HG03439 (cell line): ENCODE measurements at regions not wholly inside any gene's neighbourhood (a gene's known extent, or its start where the extent isn't known, plus 50 kb on each side); places are given as distances from the start of the nearest gene placed in this dataset.

Experiments
- ATAC-seq: cut with Tn5 transposase; IDR thresholded peaks from one replicate; pipeline ENCODE4 v1.9.1; 2021; ENCODE audit warnings: mild to moderate bottlenecking, moderate library complexity; ENCODE audit not compliant: unreplicated experiment

- no peak for ATAC-seq
Measured at GRCh38 chr1:115210302-115210711, 121.0 kb upstream of the TSPAN2 start.

DNA sequence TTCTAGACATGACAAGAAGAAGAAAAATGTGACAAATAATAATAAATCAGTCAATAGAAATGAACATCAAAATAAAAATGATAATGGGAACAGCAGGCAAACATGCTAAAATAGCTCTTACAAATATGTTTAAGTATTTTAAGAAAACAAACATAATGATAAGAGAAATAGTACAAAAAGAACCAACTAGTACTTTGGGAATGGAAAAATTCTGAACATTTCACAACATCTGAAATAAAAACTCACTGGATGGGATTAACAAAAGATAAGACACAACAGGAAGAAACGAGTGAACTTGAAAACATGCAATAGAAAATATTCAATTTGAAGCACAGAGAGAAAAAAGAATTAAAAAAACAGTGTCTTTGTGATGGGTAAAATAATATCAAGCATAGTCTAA lies 115.2 kb upstream of the TSPAN2 start:
- no peak for ATAC-seq

DNA sequence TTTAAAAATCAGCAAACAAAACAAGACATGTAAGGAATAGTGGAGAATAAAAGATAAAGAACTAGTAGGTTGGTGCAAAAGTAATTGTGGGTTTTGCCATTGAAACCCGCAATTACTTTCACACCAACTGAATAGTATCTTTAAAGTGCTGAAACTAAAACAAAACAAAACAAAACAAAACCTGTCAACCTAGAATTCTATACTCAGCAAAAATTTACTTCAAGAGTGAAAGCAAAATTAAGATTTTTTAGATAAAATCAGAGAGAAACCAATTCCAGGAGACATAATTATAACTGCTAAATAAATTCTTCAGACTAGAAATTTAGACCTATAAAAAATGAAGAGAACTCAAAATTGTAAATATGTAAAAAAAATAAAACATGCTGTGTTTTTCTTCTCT lies 114.0 kb upstream of the TSPAN2 start:
- no peak for ATAC-seq

DNA sequence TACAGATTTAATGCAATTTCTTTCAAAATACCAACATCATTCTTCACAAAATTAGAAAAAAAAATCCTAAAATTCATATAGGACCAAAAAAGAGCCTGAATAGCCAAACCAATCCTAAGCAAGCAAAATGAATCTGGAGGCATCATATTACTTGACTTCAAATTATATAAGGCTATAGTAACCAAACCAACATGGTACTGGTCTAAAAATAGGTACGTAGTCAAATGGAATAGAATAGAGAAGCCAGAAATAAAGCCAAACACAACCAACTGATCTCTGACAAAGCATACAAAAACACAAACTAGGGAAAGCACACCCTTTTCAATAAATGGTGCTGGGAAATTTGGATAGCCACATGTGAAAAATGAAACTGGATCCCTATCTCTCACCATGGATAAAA lies 112.3 kb upstream of the TSPAN2 start:
- no peak for ATAC-seq

- no peak for ATAC-seq
Measured at GRCh38 chr1:115199416-115200132, 110.3 kb upstream of the TSPAN2 start.

DNA sequence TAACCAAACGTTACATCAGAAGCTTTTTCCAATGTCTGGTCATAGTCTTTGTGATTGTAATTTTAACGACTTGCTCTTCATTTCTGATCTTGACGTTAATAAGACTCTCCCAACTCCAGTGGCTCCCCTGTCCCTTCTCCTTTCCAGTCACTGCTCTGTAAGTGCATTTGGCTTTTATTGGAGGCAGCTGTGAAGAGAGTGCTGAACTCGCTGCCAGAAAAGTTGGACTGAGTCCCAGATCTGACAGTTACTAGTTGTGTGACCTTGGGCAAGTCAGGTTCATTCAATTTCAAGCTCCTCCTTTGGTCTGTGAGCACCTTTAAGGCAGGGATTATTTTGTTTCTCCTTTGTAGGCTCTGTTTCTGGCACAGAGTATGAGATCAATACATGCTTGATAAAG lies 109.6 kb upstream of the TSPAN2 start:
- ATAC-seq, result no peak

DNA sequence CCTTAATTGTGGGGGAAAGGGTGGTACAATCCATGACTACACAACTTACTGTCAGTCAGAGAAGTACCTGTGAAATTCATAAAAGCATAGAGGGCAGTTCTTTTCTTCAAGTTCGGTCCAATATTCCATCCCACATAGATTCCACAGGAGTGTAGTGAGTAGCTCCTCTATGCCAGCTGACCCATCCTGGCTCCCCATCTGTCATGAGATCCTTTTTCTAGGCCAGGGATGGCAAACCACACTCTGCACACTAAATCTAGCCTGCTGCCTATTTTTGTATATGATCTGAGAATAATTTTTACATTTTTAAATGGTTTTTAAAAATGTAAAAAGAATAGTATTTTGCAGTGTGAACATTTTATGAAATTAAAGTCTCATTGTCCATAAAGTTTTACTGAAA lies 107.0 kb upstream of the TSPAN2 start:
- ATAC-seq, result no peak

DNA sequence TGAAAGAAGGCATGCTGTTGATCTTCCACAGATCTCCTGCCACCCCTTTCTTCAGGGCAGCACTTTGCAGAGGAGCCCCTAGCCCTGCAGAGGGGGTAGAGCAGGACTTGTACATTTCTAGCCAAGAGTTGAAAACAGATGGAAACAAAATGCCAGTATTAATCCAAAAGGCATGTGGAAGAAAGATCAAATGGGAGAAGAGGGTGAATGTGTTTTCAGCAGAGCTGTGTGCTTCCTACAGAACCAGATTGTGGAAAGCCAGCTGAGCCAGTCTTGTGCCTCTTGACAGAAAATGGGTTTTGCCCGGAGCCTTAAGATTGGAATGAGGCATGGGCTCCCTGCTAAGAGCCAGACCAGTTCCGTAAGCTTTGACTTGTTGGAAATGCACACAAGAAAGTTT lies 105.2 kb upstream of the TSPAN2 start:
- no peak for ATAC-seq

DNA sequence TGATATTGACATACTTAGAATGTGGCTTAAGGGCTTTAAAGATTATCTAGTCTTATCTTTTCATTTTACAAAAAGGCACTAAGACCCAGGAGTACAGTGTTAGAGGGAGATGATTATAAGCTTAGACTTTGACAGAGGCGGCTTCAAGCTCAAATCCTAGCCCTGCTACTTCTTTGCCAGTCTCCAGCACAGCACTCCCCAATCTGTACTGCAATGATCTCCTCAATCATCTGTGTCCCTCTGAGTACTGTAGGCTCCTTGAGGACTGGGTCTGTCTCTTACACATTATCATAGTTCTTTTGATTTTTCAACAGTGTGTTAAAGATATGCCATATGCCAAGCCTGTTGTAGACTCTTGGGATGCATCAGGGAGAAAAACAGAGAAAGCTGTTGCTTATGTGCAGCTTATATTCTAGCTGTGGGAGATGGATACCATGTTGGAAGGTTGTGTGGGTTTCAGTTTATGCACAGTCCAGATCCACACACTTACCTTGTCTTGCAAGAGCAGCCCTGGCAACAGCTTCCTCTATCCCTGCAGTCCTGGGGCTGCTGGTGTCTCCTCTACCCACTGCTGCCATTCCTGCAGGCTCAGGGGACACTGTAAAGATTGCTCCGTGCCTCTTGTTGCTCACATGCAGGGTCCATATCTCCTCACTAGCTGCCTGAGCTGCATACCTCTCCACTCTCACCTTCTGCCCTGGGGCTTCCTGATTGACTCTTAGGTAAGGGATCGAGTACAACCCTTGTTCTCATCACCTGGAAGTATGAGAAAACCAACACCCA lies 103.9 kb upstream of the TSPAN2 start:
- no peak for ATAC-seq

DNA sequence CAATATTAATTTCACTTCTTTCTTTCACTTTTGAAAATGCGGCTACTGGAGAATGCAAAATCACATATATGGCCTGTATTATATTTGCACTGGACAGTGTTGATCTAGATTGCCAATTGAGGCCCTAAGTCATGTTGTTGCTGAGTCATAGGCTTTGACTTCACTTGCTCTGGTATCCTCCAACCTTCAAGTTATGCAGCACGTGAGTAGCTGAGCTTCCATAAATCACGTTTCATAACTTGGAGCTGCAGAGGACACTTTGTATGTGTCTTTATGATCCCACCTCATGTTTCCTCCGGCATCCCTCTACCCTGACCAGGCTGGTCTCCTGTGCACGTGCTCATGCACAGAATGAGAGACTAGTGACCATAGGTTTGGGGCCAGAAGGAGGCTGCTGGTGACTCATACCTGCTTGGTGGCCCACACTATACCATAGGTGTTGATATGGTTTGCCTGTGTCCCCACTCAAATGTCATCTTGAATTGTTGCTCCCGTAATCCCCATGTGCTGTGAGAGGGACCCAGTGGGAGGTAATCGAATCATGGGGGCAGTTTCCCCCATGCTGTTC lies 103.0 kb upstream of the TSPAN2 start:
- ATAC-seq, result no peak

DNA sequence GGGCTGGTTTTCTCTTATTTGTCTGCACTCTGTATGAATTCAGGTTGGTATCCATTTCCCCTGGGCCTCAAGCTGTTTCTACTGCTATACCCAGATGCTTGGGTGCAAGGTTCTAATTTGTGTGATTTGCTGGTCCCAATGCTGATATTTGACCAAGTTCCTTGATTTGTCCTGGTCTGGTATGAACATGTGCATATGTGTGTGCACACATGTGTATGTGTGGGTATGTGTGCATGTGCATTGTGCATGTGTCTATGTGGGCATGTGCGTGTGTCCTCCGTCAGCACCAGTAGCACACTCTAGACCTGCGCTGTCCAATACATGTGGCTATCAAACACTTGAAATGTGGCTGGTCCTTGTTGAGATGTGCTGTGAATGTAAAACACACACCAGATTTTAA lies 102.4 kb upstream of the TSPAN2 start:
- ATAC-seq, result no peak

GRCh38 chr1:115190540-115191170 lies 101.4 kb upstream of the TSPAN2 start:
- no peak for ATAC-seq

DNA sequence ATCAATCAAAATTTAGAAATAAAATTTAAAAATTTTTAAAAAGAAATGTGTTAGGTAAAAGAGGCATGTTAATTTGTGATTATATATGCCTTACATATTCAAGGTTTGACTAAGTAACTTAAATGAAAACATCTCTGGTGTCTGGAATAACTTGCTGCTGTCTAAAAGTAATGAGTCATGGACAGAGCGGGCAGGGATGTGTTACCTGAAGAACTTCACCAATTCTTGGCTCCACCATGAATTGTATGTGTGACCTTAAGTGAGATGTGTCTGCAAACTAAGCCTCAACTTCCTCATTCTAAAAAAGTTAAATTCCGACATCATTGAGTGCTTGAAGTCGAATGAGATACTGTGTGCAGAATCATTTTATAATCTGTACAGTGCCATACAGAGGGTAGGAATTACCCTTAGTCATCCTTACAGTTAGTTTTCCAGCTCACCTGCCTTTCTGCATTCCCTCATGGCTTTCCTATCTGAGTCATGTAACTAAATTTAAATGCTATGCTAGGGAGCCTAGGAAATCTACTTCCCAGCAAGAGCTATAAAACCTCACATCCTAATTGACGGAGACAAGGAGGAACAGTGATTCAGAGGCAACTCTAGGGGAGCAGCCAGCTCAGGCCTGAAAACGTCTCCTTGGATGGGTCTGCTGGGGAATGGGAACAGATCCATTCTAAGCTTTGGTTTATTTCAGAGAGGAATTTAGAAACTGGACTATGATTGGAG lies 100.7 kb upstream of the TSPAN2 start:
- no peak for ATAC-seq

GRCh38 chr1:115188680-115189395 lies 99.5 kb upstream of the TSPAN2 start:
- ATAC-seq, result no peak

- ATAC-seq, result no peak
Measured at GRCh38 chr1:115186711-115187265, 97.5 kb upstream of the TSPAN2 start.

DNA sequence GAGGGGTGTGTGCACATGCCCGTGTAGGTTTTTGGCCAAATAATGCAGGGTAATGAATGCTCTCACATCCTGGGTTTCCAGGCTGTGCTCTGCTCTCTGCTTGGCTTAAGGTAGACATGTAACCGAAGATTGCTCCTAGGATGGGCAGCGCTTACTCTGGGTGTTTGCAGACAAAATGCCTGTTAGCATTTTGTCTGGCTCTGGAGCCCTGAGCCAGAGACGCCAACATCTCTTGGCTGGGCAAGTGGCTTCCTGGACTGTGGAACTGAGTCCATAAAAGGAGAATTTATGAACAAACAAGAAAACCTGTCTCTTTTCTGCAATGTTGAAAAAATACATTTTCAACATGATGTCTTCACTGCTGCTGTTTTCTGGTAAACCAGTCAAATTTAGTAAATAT lies 96.0 kb upstream of the TSPAN2 start:
- ATAC-seq, result no peak

DNA sequence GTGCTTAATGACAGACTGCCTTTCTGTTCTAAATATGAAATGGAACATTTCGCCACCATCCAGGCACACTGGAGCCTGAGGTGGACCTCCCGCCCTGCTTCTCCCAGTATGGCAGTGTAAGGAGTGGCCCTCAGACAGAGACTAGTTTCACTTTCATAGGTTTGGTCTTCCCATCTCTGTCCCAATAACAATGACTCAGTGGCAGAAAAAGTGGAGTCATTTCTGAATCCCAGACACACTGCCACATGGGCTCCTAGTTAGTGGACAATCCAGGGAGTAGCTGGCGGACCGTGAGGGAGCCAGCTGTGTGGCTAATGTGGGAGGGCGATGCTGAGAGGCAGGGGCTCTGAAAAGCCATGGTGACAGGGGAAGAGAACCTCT lies 95.6 kb upstream of the TSPAN2 start:
- ATAC-seq, result peak; percentile 19

GRCh38 chr1:115184260-115184950 lies 95.1 kb upstream of the TSPAN2 start:
- ATAC-seq, result peak; percentile 53

DNA sequence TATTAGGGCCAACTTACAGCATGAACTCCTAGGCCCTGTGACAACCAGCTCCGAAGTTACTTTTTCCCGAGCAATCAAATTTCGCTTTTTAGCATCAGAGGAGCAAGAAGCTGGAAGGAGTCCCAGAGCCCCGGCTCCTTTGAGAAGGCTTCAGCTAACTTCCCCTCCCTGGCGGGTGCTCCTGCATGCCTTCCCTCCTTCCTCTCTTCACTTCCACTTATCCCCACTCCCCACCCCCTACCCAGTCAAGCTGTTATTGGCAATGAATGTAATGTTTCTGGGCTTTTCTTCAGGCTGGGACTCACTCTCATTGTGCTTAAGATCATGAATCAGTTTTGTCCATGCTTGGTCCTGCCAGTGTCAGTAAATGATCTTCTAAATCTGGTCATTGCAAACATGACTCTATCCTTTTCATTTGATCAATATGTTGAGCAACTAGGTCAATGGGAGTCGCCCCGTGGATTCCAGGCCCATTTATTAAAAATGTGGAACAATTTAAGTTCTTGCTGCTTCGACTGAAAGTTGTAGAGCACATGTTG lies 94.5 kb upstream of the TSPAN2 start:
- ATAC-seq, result no peak
